Smooth muscle cell (in vitro differentiated cells): ENCODE measurements at regions not wholly inside any gene's neighbourhood (a gene's known extent, or its start where the extent isn't known, plus 50 kb on each side); places are given as distances from the start of the nearest gene placed in this dataset.

Source experiments
- DNase-seq: peaks from one replicate; lab custom pipeline; 2025; ENCODE audit not compliant: unreplicated experiment; lab: John Stamatoyannopoulos, UW
- H2AFZ ChIP-seq: fragments of 200-600 bp; sonication (generic); 2 replicates; pipeline ENCODE4 v1.6.0; 2016; ENCODE audit warnings: antibody characterized with exemption, low read depth, mild to moderate bottlenecking
- H3F3A ChIP-seq: fragments of 200-600 bp; sonication (generic); 2 replicates; pipeline ENCODE4 v1.6.0; 2017; ENCODE audit warnings: antibody characterized with exemption, low read depth
- H3K27ac ChIP-seq: fragments of 200-600 bp; sonication (generic); 2 replicates; pipeline ENCODE4 v1.5.1; 2016; ENCODE audit warnings: low read depth, mild to moderate bottlenecking
- H3K27me3 ChIP-seq: fragments of 200-600 bp; sonication (generic); 2 replicates; pipeline ENCODE4 v1.6.1; 2016; ENCODE audit warnings: low read depth, mild to moderate bottlenecking
- H3K36me3 ChIP-seq: fragments of 200-600 bp; sonication (generic); 2 replicates; pipeline ENCODE4 v1.5.1; 2016; ENCODE audit warnings: low read depth
- H3K4me1 ChIP-seq: fragments of 200-600 bp; sonication (generic); 2 replicates; pipeline ENCODE4 v1.5.1; 2016; ENCODE audit warnings: low read depth
- H3K4me2 ChIP-seq: fragments of 200-600 bp; sonication (generic); 2 replicates; pipeline ENCODE4 v1.6.0; 2016; ENCODE audit warnings: mild to moderate bottlenecking
- H3K4me3 ChIP-seq: fragments of 200-600 bp; sonication (generic); 2 replicates; pipeline ENCODE4 v1.5.1; 2016; ENCODE audit warnings: mild to moderate bottlenecking
- H3K79me2 ChIP-seq: fragments of 200-600 bp; sonication (generic); 2 replicates; pipeline ENCODE4 v1.6.0; 2016; ENCODE audit warnings: low read depth, mild to moderate bottlenecking
- H3K9ac ChIP-seq: fragments of 200-600 bp; sonication (generic); 2 replicates; pipeline ENCODE4 v1.6.0; 2016; ENCODE audit warnings: low read depth
- H3K9me3 ChIP-seq: fragments of 200-600 bp; sonication (generic); replicated peaks from 2 replicates; pipeline ENCODE4 v1.5.1; 2016; ENCODE audit warnings: low read depth
- H4K20me1 ChIP-seq: fragments of 200-600 bp; sonication (generic); 2 replicates; pipeline ENCODE4 v1.6.0; 2016; ENCODE audit warnings: low read depth
- WGBS: methylation state at CpG from one replicate; pipeline ENCODE4 v1.1.7; 2016; ENCODE audit warnings: low lambda C conversion rate; 5-methylcytosine and 5-hydroxymethylcytosine counted together
- TF ChIP-seq, protein P1 (sequence below): fragments of 200-600 bp; sonication (generic); IDR thresholded peaks from 2 replicates; pipeline ENCODE4 v1.5.1; 2017; ENCODE audit warnings: borderline replicate concordance, mild to moderate bottlenecking, antibody characterized with exemption; ENCODE audit not compliant: insufficient read depth, poor library complexity, severe bottlenecking

DNA sequence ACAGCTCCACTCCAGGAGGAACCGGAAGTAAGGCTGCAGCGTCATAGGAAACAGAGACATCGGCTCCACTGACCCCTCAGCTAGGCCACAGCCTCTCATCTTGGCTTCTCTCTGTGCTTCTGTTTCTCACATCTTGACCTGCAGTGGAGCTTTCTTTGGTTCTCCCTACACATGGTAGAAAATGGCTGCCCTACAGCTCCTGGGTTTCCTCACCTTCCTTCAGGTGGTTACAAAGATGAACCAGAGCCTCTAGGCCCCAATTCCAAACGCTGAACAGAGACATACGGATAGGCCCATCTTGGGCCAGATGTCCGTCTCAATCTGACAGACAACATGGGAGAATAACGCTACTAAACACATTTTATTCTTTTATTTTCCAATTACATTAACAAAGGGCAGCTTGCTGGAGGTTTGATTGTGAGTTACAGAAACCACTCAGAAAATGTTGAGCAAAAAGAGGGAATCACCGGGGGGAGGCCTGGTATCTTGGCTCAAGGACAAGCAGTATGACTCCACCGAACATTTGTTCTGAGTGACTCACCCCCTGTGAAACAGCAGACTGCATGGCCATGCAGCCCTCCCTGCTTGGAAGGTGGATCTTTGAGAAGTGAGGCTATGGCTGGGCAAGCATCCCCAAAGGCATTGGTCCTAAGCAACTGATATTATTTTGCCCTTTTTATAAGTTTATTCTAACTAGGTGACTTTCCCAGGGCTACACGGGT, 303.5 kb downstream of the CDCA7 start:
- no peak overlapping the region for H3K9ac ChIP-seq
- H3K4me2 ChIP-seq, result no peak overlapping the region

GRCh38 chr2:173658946-173659371, 304.3 kb downstream of the CDCA7 start:
- no peaks in the 10 kb centered on the region for H3F3A ChIP-seq
- H3K79me2 ChIP-seq, result no peaks in the 10 kb centered on the region
- no peak overlapping the region for H3K4me2 ChIP-seq

More for the DNA sequence above, 303.5 kb downstream of the CDCA7 start:
- Histone ChIP-seq H3F3A (no peaks in the 10 kb centered on the region), H2AFZ (peak overlapping the region; percentile 28), H3K27me3 (no peaks in the 10 kb centered on the region), H3K4me3 (no peak overlapping the region), H3K9me3 (no peaks in the 10 kb centered on the region), H3K4me1 (peaks cover 20% of the 10 kb centered on the region), H3K27ac (peak overlapping the region; percentile 36), H3K79me2 (no peaks in the 10 kb centered on the region), H3K36me3 (no peaks in the 10 kb centered on the region), H4K20me1 (no peaks in the 10 kb centered on the region)
- 69% methylated on average over 10 of the region's 10 CpGs for WGBS
- TF ChIP-seq, protein P1, sequence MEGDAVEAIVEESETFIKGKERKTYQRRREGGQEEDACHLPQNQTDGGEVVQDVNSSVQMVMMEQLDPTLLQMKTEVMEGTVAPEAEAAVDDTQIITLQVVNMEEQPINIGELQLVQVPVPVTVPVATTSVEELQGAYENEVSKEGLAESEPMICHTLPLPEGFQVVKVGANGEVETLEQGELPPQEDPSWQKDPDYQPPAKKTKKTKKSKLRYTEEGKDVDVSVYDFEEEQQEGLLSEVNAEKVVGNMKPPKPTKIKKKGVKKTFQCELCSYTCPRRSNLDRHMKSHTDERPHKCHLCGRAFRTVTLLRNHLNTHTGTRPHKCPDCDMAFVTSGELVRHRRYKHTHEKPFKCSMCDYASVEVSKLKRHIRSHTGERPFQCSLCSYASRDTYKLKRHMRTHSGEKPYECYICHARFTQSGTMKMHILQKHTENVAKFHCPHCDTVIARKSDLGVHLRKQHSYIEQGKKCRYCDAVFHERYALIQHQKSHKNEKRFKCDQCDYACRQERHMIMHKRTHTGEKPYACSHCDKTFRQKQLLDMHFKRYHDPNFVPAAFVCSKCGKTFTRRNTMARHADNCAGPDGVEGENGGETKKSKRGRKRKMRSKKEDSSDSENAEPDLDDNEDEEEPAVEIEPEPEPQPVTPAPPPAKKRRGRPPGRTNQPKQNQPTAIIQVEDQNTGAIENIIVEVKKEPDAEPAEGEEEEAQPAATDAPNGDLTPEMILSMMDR, result no peak
- DNase-seq, result no peak

GRCh38 chr2:173659509-173659908, 304.8 kb downstream of the CDCA7 start:
- Histone ChIP-seq H3K79me2 (no peaks in the 10 kb centered on the region), H3K9me3 (no peaks in the 10 kb centered on the region), H3K27me3 (no peaks in the 10 kb centered on the region), H2AFZ (no peak overlapping the region), H3K9ac (no peak overlapping the region), H3K4me2 (no peak overlapping the region), H3K36me3 (no peaks in the 10 kb centered on the region), H3F3A (no peaks in the 10 kb centered on the region), H4K20me1 (no peaks in the 10 kb centered on the region), H3K4me1 (peaks cover 10% of the 10 kb centered on the region), H3K4me3 (no peak overlapping the region), H3K27ac (no peak overlapping the region)
- TF ChIP-seq, protein P1, result no peak
- DNase-seq, result no peak
- 91% methylated on average over 8 of the region's 8 CpGs for WGBS

More at GRCh38 chr2:173658946-173659371, 304.3 kb downstream of the CDCA7 start:
- no peaks in the 10 kb centered on the region for H3K36me3 ChIP-seq
- H3K9me3 ChIP-seq, result no peaks in the 10 kb centered on the region
- no peaks in the 10 kb centered on the region for H4K20me1 ChIP-seq
- H2AFZ ChIP-seq, result no peak overlapping the region
- 90% methylated on average over 2 of the region's 2 CpGs for WGBS
- no peaks in the 10 kb centered on the region for H3K27me3 ChIP-seq
- peaks cover 12% of the 10 kb centered on the region for H3K4me1 ChIP-seq
- no peak overlapping the region for H3K4me3 ChIP-seq
- DNase-seq, result no peak
- TF ChIP-seq, protein P1, result no peak
- no peak overlapping the region for H3K27ac ChIP-seq
- H3K9ac ChIP-seq, result no peak overlapping the region

DNA sequence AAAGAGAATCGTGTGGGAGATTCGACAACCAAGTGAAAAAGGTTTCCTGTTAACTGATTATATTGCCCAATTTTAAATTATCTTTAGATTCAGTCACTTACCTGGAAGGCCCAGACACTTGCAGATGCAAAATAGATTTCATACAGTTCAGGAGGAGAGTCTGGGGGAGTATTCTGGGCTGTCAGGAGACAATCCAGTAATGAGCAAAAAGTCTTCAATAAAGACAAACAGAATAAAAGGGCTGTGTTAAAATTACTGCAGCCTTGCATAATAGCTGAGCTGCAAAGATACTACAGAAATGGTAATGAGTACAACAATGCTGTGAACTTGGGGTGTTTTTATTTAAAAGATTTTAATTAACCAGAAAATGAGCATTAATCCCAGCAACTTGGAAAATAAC, 303.6 kb downstream of the SP3 start:
- 89% methylated on average over 2 of the region's 2 CpGs for WGBS
- H3K4me3 ChIP-seq, result no peak overlapping the region

More for the DNA sequence above, 303.6 kb downstream of the SP3 start:
- no peaks in the 10 kb centered on the region for H3K9me3 ChIP-seq
- no peak overlapping the region for H3K27ac ChIP-seq
- no peak overlapping the region for H2AFZ ChIP-seq
- TF ChIP-seq, protein P1, result no peak
- no peaks in the 10 kb centered on the region for H3K36me3 ChIP-seq
- peaks cover 13% of the 10 kb centered on the region for H3K4me1 ChIP-seq
- no peak overlapping the region for H3K9ac ChIP-seq
- no peaks in the 10 kb centered on the region for H3F3A ChIP-seq
- no peaks in the 10 kb centered on the region for H3K27me3 ChIP-seq
- H3K4me2 ChIP-seq, result no peak overlapping the region
- no peak for DNase-seq
- H4K20me1 ChIP-seq, result no peaks in the 10 kb centered on the region
- no peaks in the 10 kb centered on the region for H3K79me2 ChIP-seq
